CD4-positive, alpha-beta T cell treated with Interferon alpha-2 for 1 hour (primary cell): ENCODE measurements at regions not wholly inside any gene's neighbourhood (a gene's known extent, or its start where the extent isn't known, plus 50 kb on each side); places are given as distances from the start of the nearest gene placed in this dataset.
A peak's percentile ranks its signal among the peaks of the same experiment; 100 is the strongest.
"Not testable (repeated sequence)": the region's sequence is repeated elsewhere in the genome, so short reads cannot be mapped to it uniquely, and the experiment has no call there.

ENCODE experiments used
- DNase-seq, 2 donors: peaks; one replicate each; pipeline ENCODE4 v3.0.0-alpha.2; 2020 to 2022

- DNase-seq, result no peak
Measured at GRCh38 chrX:13518126-13518525, 51.3 kb upstream of the EGFL6 start.

DNA sequence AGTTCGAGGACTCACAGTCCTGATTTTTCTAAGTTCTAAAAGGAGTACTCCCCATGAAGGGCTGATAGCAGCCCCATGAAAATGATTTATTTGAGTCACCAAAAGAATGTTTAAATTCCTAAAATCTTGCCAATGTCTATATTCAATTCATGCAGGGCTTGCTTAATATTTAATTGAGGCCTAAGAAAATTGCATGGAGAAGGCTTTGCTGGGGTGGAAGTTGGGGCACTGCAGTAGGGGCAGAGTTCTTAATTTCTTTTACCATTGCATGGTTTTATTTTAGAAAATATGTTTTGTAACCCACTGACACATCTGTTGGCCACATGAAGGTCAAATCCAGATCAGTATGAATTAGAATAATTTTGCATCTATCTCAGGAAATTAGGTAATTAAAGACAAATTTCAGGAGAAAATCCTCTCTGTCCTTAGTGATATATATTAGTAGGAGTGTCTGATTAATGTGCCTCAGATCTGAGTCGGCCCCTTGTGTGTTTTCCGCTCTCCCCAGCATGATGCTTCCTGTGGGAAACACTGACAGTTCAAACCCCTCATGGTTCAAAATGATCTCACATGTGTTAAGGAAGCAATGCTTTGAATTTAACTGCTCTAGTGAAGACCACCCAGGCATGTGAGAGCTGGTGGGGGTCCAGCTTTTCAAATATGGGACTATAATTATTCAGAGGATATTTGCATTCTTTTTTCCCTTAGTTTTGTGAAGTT is 54.0 kb upstream of the EGFL6 start:
- no peak for DNase-seq

- no peak for DNase-seq
Measured at GRCh38 chrX:13511944-13512330, 57.5 kb upstream of the EGFL6 start.

DNA sequence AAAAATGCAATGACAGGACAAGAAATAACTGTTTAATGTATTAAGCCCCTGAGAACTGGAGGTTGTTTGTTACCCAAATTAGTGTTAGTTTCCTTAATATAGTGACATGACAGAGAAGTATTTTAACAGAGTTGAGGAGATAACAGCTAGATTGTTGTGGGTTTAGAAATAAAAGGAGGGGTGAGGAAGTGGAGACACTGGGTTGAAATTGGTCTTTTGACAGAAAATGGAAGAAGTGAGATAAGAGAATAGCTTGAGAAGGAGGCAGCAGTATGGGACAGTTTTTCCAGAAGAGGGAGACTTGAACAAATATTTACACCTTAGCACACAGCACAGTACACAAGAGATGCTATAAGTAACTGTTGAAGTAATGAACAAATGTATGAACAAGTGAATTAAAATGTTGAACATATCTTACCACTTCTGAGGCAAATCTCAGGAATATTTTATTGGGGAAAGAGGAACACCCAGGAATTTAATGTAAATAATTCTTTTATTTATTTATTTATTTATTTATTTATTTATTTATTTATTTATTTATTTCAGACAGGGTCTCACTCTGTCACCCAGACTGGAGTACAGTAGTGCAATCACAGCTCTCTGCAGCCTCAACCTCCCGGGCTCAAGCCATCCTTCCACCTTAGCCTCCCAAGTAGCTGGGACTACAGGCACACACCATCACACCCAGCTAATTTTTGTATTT is 58.0 kb upstream of the EGFL6 start:
- no peak for DNase-seq

DNA sequence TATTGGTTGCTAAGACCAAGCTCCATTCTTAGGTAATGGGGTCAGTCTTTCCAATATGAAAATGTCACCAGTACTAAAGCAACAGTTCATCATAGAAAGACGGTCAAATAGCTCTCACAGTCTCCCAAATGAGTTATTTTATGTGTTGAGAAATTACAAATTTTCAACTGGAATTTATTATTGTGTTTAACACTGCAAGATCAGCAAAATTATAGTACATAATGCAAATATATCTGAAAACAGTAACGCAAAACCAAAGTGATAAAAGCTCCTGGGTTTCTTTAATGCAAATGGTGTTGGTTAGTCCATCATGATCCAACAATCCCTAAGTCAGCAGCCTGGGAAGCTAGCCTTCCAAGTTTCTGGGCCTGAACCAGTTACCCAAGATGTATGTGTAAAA is 61.5 kb upstream of the EGFL6 start:
- no peak for DNase-seq

GRCh38 chrX:13506574-13506973 is 62.8 kb upstream of the EGFL6 start:
- DNase-seq, result peak; percentile 38 to 53

DNA sequence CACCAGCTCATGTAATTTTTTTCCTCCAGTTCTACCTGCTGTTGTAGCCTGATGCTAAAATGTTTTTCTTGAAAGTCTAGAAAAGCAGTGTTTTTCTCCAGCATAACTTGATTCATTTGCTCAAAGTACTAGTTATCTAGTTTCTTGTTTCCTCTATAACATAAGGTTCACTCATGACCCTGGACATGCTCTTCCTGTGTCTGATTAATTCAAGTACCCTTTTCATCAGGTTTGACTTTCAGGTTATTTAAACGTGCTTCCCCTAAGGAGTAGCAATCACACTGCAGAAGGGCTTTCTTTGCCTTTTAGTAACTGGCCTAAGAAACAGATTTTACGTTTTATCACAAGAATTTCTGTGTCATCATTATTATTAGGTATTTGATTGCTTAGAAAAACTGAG is 66.8 kb upstream of the EGFL6 start:
- DNase-seq, result no peak

DNA sequence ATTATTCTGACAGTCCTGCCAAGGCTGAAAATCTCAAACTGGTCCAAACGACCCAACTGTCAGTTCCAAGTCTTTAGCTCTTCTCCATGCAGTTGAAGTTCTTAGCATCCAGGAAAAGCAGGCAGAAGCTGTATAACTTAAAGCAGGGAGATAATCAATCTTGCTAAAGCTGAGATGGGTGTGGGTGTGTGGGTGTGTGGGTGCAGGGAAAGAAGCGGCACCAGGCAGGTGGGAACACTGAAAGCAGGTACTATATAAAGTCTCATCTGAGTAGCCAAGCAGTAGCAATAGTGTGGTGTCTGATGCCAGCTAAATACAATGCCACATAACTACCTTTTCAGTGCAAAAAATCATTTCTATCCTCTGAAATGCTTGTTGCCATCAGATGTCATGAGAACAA is 69.7 kb upstream of the EGFL6 start:
- no peak for DNase-seq

DNA sequence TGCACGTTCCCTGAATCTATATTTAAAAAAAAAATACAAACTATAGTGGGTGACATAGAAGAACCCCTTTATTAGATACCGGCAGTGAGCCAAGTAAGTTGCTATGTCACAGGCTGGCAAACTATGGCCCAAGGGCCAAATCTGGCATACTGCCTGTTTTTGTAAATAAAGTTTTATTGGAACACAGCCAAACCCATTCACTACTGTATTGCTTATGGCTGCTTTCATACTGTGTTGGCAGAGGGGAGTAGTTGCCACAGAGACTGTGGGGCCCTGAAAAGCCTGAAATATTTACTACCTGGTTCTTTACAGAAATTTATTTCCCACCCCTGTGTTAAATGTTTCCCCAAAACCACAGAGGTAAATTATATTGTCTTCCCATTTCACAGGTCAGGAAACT is 71.2 kb upstream of the EGFL6 start:
- no peak for DNase-seq

- DNase-seq, result no peak
Measured at GRCh38 chrX:13495232-13495631, 74.2 kb upstream of the EGFL6 start.

GRCh38 chrX:13494562-13494961 is 74.8 kb upstream of the EGFL6 start:
- no peak for DNase-seq

DNA sequence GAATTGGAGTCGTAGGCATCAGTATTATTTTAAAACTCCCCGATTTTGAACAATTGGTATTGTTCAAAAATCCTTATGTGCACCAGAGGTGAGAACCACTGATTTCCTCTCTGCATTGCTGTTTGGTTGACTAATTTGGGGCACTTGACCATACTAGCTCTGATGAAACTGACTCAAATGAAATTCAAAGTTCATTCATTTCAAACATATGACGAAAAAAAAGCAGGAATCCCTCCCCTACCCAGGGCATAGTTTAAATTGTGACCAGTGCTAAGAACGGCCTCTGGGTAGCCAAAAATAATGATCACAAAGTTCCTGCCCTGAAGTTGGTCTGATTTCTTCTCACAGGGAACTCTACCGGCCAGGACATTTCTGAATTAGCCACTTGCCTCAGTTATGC is 75.7 kb upstream of the EGFL6 start:
- no peak for DNase-seq

- DNase-seq, result no peak
Measured at GRCh38 chrX:13492286-13492685, 77.1 kb upstream of the EGFL6 start.

- DNase-seq, result no peak
Measured at GRCh38 chrX:13491061-13491460, 78.3 kb upstream of the EGFL6 start.

DNA sequence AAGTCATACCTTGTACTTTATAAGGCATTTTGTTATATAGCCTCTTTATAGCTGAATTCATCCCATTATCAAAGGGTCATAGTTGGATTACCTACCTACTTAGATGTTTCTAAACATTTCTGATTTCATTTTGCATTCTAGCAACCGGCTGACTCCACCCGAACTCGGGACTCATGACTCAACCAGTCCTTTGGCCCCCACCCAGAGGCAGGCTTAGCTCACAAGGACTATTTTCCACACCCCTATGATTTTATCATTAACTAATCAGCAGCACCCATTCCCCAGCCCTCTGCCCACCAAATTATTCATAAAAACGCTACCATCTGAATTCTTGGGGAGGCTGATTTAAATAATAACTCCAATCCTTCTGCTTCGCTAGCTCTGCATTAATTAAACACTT is 79.9 kb upstream of the EGFL6 start:
- DNase-seq, result no peak

GRCh38 chrX:13487731-13488505 is 81.5 kb upstream of the EGFL6 start:
- DNase-seq, result peak; percentile 37 to 72

DNA sequence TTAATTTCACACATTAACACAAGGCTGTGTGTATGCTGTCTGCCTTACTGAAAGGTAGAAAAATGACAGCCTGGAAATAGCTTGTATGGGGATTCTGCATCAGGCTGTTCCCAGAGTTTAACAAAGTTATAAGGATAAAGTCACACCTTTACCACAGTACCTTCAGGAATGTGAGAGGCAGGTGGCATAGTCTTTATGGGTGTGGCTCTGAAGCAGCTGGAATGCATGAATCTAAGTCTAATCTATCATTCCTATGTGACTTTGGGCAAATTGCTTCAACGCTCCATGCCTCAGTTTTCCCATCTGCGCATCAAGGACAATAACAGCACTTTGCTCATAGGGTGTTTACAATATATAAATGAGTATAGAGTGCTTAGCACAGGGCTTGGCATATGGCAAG is 84.2 kb upstream of the EGFL6 start:
- DNase-seq, result no peak

GRCh38 chrX:13483773-13484172 is 85.6 kb upstream of the EGFL6 start:
- DNase-seq, result peak in 1 of 2 donors; percentile 34

DNA sequence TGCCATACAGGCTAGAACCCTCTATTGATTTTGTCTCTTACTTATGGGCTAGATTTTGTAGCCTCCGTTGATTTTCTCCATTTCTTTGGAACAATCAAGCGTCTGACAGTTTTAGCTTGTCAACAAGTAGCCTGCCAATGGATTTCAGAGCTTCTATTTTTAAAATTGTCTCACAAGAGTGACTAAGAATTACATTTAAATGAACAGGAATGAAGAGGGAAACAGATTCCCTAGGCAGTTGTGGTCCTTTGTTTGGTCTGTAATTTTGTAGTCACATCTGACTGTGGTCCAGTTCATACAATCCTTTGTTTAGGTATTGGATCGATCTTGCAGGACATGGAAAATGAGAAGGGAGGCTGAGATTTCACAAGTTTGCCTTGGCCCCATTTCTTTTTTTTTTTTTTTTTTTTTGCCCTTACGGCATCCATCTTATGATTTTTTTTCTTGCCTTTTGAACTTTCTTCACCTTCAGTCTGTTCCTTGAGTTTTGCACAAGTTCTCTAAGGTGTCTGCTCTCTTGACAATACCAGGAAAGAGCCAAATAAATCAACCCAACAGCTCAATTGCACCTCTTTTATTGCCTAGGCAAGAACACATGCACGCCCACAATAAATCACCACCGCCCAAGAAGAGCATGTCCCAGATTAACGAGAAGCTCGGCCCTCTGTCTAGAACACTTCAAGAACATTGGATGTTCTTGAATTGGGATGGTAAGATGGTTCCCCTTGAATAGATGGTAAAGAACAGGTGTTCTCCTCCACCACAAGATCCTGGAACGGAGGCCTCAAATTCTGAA is 86.5 kb upstream of the EGFL6 start:
- DNase-seq, result no peak

DNA sequence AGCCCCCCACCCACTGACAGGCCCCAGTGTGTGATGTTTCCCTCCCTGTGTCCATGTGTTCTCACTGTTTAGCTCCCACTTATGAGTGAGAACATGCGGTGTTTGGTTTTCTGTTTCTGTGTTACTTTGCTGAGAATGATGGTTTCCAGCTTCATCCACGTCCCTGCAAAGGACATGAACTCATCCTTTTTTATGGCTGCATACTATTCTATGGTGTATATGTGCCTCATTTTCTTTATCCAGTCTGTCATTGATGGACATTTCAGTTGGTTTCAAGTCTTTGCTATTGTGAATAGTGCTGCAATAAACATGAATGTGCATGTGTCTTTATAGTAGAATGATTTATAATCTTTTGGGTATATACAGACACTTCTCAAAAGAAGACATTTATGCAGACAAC is 88.6 kb upstream of the EGFL6 start:
- not testable (repeated sequence) for DNase-seq

DNA sequence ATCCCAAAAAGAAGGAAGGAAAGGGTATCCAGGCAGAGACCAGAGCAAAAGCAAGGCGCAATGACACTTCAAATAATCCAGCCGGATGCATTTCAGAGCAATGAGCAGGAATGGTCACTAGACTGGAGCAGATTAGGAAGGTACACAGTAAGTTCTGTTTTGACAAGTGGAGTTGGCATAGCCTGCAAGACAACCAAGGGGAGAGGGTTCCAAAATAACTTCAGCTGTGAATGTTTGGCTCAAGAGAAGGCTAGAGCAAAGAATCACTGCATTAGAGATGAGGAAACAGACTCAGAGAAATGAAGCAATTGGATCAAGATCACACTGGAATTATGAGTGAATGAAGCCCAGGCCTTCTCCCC is 90.0 kb upstream of the EGFL6 start:
- DNase-seq, result no peak

DNA sequence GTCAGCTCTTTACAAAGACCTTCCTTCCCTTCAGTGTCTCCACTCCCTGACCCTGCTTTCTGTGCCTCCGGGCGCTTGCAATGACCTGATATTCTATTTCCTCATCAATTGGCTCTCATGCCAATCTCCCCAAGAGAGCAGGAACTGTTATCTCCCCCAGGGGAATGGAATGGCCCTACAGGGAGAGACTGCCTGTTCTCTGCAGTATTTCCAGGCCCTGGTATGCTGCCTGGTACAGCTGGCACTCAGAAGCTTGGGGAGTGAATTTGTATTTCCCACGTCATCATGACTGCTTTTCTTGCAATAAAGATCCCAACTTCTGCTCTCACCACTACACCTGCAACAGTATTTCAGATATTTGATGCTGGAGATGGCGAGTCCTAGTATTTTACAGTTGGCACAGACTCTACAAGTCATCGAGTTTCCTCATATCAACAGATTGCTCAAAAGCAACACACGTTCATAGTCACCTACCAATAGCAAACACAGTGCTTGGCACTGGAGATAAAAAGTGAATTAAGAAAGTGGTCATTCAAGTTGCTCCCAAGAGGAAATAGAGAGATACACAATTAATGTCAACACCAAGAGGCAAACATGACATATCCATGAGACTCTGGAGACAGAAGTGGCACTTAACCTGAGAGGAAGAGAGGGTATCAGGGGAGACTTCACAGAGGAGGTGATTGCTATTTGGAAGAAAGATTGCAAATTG is 90.5 kb upstream of the EGFL6 start:
- no peak for DNase-seq

GRCh38 chrX:13476384-13476783 is 93.0 kb upstream of the EGFL6 start:
- no peak for DNase-seq
